Activated CD8-positive, alpha-beta memory T cell treated with anti-CD3 and anti-CD28 coated beads, Interleukin-2, amount 50 U/mL, for 48 hours (primary cell): ENCODE measurements at regions not wholly inside any gene's neighbourhood (a gene's known extent, or its start where the extent isn't known, plus 50 kb on each side); places are given as distances from the start of the nearest gene placed in this dataset.
"Not testable (repeated sequence)": the region's sequence is repeated elsewhere in the genome, so short reads cannot be mapped to it uniquely, and the experiment has no call there.

Experiments used
- DNase-seq: peaks from one replicate; pipeline ENCODE4 v3.0.0-alpha.2; 2020

GRCh38 chr15:20148679-20149078 is 392.9 kb downstream of the GOLGA6L6 start:
- not testable (repeated sequence) for DNase-seq

GRCh38 chr15:20148008-20148407 is 393.6 kb downstream of the GOLGA6L6 start:
- not testable (repeated sequence) for DNase-seq

- not testable (repeated sequence) for DNase-seq
Observed at GRCh38 chr15:20144333-20145036, 397.1 kb downstream of the GOLGA6L6 start.

GRCh38 chr15:20142906-20143305 is 398.7 kb downstream of the GOLGA6L6 start:
- DNase-seq, result not testable (repeated sequence)

GRCh38 chr15:20142410-20142809 is 399.2 kb downstream of the GOLGA6L6 start:
- DNase-seq, result not testable (repeated sequence)

GRCh38 chr15:20124668-20125067 is 416.9 kb downstream of the GOLGA6L6 start:
- not testable (repeated sequence) for DNase-seq

GRCh38 chr15:20106026-20106425 is 435.6 kb downstream of the GOLGA6L6 start:
- no peak for DNase-seq

- not testable (repeated sequence) for DNase-seq
Observed at GRCh38 chr15:20105011-20105990, 436.3 kb downstream of the GOLGA6L6 start.

- DNase-seq, result peak; percentile 47
Observed at GRCh38 chr15:20104551-20104950, 437.0 kb downstream of the GOLGA6L6 start.

GRCh38 chr15:20102862-20103261 is 438.7 kb downstream of the GOLGA6L6 start:
- DNase-seq, result not testable (repeated sequence)

GRCh38 chr15:20102209-20102608 is 439.4 kb downstream of the GOLGA6L6 start:
- DNase-seq, result not testable (repeated sequence)

- not testable (repeated sequence) for DNase-seq
Observed at GRCh38 chr15:20101281-20101680, 440.3 kb downstream of the GOLGA6L6 start.

GRCh38 chr15:20100604-20101270 is 440.9 kb downstream of the GOLGA6L6 start:
- DNase-seq, result not testable (repeated sequence)

- not testable (repeated sequence) for DNase-seq
Observed at GRCh38 chr15:20095699-20096303, 445.8 kb downstream of the GOLGA6L6 start.

GRCh38 chr15:20089541-20089940 is 452.1 kb downstream of the GOLGA6L6 start:
- not testable (repeated sequence) for DNase-seq

- DNase-seq, result not testable (repeated sequence)
Observed at GRCh38 chr15:20084026-20084425, 457.6 kb downstream of the GOLGA6L6 start.

- DNase-seq, result not testable (repeated sequence)
Observed at GRCh38 chr15:20074082-20074481, 467.5 kb downstream of the GOLGA6L6 start.

GRCh38 chr15:20069043-20069442 is 472.6 kb downstream of the GOLGA6L6 start:
- DNase-seq, result not testable (repeated sequence)

- DNase-seq, result not testable (repeated sequence)
Observed at GRCh38 chr15:20066173-20066572, 475.4 kb downstream of the GOLGA6L6 start.

GRCh38 chr15:20065508-20065907 is 476.1 kb downstream of the GOLGA6L6 start:
- DNase-seq, result not testable (repeated sequence)

GRCh38 chr15:20063167-20063566 is 478.4 kb downstream of the GOLGA6L6 start:
- DNase-seq, result not testable (repeated sequence)

GRCh38 chr15:20060838-20061237 is 480.8 kb downstream of the GOLGA6L6 start:
- DNase-seq, result not testable (repeated sequence)
